COR-L47 (cell line): ENCODE measurements at regions not wholly inside any gene's neighbourhood (a gene's known extent, or its start where the extent isn't known, plus 50 kb on each side); places are given as distances from the start of the nearest gene placed in this dataset.
"Not testable (repeated sequence)": the region's sequence is repeated elsewhere in the genome, so short reads cannot be mapped to it uniquely, and the experiment has no call there.

Source experiments
- DNase-seq: peaks from one replicate; lab custom pipeline; 2025; lab: John Stamatoyannopoulos, UW

DNA sequence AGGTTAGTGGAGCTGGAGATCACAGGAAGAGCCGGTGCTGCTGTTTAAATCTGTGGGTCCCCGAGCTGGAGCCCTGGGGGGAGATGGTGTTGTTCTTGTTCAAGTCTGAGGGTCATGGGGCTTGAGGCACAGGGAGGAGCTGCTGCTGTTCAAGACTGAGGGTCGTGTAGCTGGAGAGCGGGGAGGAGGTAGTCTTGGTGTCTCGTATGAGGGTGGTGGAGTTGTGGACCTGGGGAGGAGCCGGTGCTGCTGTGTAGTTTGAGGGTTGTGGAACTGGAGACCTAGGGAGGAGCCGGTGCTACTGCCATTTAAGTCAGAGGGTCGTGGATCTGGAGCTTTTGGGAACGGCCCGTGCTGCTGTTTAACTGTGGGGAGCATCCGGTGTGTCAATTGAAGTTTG lies 112.2 kb upstream of the SULF2 start:
- DNase-seq = no peak

DNA sequence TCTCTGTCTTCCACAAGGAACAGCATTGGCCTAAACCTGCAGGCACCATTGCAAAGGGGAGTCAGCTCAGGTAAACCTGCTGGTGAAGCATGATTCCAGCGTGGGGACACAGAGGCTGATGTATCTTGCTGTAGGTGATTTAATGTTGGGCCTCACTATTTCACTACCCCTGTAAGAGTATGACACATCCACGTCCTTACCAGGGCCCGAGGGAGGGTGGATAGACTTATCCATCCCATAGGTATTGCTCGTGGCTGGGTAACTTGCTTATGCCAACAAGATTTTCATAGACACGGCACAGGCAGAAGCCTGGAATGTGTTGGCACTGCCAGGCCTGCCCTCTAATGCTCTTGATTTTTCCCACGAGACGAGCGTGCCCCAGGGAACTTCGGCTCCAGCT lies 107.4 kb upstream of the SULF2 start:
- DNase-seq = not testable (repeated sequence)

DNA sequence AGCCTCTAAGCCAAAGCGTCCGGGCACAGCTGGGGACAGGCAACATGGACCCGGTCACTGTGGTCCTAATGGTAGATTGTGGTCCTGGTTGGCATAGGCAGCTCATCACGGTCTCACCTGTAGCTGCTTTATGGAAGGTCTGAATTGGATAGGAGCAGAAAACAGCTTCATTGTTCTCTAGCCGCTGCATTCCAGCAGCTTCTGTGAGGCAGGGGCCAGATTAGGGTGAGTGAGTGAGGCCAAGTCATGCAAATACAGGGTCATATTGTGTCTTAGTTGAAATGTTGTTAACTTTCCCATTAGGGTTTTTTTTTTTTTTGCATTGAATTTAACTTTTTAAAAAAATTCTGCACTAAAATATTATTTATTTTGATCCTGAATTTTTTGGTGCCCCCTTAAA lies 105.4 kb upstream of the SULF2 start:
- DNase-seq = not testable (repeated sequence)

DNA sequence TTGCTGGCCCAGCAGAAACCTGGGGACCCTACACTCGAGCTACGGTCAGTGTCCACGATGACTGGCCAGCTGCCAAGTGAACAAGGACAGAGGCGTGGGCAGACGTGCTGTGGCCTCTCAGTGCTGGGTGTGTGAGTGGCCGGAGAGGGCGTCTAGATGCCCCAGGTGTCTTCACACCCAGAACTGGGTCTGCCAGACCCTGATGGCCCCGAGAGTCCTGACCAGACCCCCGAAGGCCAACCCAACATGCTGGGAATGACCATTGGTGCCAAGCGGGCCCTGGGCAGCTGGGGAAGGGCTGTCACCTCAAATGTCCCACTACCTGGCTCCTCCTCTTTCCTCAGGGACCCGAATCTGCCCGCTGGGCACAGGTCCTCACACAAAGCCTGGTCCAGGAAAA lies 104.5 kb upstream of the SULF2 start:
- not testable (repeated sequence) for DNase-seq

DNA sequence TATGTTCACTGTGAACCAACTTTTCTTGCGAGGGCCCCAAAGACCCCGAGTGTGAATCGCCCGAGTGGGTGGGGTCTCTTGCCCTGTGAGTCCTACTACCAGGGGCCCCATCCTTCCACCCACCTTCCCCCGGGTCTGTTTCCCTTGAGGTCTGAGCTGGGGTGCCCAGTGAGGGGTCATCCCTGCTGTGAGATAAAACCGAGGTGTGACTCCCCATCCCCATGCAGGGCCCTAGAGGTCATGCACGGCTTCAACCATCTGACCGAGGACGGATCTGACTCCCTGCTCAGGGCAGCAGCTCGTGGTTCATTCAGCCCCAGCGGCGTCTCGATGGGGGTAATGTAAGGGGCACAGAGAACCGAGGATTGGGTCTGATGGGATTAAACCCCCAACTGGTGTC lies 103.1 kb upstream of the SULF2 start:
- no peak for DNase-seq

DNA sequence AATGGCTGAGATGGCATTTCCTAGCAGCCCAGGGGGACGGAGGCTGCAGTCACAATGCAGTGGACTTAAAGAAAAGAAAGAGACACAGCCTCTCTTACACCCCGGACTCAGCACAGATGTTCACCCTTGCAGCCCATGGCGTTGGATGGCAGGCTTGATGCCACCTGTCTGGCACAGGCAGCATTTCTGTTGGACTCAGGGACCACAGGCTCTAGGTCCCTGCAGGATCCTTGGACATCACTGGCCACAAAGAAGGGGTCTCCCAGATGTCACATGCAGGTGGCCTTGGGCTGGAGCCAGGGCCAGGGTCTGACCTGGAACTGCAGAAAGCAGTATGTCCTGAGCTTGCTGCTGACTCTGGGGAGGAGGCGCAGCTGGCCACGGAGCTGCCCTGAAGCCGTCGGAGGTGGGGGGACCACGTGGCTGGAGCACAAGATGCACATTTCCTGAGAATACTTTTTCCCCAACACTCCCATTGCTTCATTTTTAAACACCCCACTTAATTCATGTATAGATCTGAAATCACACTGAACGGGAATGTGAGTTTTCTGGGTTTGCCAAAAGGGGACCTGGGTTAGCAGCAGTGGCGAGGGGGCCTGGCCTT lies 102.3 kb upstream of the SULF2 start:
- DNase-seq = no peak

DNA sequence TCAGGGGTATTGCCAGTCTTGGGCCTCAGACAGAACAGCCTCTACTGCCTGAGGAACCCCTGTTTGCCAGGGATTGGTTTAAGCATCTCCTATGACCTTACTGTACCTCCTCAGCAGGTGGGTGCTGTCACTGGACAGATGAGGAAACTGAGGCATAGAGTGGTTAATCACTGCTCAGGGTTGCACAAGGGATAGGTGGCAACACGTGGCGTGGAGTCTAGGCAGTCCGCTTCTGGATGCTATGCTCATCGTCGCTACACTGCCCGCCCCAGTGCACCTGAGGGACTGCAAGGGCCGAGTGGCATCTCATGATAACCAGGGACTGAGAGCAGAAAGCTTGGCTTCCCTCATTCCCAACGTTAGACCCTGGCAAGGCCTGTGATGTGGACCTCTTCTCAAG lies 101.8 kb upstream of the SULF2 start:
- no peak for DNase-seq

DNA sequence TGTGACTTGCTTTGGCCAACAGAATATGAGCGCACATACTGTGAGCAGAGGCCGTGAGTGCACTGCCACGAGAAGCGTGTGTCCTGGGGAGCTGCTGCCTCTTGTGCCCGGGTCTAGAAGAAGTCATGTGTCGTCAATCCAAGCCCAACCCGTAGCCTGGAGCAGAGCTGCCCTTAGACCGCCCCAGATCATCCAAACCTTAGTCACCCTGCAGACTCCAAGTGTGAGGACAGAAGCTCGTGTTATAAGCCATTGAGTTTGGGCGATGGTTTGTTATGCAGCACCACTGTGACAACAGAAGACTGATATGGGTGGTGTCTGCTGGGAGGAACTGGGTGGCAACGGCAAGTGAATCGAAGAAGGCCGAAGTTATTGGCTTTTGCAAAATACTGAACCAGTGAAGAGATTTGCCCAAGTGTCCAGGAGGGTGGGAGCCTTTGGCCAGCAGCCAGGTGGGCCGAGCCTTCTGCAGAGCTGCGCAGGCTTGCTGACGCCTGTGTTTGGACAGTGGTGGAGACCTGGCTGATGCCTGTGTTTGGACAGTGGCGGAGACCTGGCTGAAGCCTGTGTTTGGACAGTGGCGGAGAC lies 101.3 kb upstream of the SULF2 start:
- DNase-seq = no peak

DNA sequence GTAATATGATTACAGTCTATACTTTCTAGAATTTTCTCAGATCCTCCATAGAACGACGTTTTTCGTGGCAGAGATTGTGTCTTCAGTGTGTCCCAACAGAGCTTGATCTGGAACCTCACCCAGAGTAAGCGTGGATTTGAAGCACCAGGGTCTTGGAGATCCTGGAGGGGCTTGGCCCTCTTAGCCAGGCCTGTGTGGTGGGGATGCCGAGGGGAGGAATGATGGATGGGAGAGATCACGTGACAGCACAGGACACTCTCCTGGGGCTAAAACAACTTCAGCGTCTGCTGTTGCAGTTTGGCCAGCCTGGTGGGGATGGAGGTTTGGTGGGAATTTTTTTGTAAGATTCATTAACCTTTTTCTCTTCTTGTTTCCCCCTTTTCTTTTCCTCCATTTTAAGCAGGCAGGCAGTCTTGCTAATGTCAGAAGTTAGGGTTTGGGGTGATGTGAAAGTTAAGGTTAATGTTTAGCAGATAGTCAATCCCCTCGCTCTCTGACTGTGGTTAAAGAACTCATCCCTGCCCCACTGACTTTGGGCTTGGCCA lies 100.7 kb upstream of the SULF2 start:
- no peak for DNase-seq

DNA sequence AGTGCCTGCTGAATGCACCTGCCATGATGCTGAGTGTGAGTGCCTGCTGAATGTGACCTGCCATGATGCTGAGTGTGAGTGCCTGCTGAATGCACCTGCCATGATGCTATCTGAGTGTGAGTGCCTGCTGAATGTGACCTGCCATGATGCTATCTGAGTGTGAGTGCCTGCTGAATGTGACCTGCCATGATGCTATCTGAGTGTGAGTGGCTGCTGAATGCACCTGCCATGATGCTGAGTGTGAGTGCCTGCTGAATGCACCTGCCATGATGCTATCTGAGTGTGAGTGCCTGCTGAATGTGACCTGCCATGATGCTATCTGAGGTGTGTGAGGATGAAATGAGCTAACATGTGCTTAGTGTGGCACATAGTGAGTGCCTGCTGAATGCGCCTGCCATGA lies 98.7 kb upstream of the SULF2 start:
- not testable (repeated sequence) for DNase-seq

DNA sequence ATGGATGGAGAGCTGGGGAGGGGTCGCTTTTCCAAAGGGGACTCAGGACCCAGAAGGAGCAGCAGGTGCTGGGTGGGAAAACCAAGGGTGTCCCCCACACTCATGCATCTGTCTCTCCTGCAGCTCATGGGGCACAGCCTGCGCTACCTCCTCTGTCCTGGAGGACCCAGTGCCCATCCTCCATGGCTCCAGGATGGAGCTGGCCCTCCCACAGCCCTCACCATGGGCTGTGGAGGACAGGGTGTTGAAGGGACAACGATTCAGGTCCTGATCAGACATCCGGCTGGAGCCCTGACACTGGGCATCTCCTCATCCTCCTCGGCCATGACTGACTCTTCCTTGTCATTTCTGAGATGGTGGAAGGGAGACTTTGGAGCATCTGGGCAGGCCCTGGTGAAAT lies 97.9 kb upstream of the SULF2 start:
- DNase-seq = no peak

DNA sequence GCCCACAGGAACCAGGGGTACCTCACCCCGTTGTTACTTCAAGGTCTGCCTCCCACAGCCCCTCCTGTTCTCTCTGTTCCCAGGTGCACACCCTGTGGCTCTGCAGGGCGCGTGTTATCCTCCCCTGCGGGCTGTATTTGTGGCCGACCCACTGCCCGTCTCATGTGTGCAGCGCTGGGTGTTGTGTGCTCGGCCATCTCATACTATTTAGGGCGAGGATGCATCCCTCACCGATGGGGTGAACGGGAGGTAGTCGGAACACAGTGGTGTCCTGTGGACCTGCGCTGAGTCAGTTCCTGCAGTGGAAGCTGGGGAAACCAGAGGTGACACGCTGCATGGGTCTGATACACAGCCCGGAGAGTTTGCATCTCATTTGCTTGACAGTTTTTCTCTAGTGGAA lies 94.5 kb upstream of the SULF2 start:
- DNase-seq = no peak

DNA sequence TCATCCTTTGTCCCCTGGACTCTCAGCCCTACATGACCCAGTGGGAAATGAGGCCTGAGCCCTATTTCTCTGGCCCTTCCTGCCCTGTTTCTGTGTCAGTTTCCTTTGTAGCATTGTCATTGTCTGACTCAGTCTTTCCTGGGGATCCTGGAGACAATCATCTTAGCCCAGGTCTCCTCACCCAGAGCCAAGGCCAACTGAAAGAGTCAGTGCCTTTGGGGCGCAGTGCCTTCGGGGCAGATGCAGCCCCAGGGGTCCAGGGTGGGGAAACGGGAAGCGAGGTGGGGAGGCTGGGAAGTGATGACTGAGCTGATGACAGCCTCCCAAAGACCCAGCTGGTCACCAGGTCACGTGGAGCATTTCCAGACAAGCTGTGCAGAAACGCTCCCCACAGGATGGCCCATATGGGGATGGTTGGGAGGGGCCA lies 93.3 kb upstream of the SULF2 start:
- DNase-seq = no peak

DNA sequence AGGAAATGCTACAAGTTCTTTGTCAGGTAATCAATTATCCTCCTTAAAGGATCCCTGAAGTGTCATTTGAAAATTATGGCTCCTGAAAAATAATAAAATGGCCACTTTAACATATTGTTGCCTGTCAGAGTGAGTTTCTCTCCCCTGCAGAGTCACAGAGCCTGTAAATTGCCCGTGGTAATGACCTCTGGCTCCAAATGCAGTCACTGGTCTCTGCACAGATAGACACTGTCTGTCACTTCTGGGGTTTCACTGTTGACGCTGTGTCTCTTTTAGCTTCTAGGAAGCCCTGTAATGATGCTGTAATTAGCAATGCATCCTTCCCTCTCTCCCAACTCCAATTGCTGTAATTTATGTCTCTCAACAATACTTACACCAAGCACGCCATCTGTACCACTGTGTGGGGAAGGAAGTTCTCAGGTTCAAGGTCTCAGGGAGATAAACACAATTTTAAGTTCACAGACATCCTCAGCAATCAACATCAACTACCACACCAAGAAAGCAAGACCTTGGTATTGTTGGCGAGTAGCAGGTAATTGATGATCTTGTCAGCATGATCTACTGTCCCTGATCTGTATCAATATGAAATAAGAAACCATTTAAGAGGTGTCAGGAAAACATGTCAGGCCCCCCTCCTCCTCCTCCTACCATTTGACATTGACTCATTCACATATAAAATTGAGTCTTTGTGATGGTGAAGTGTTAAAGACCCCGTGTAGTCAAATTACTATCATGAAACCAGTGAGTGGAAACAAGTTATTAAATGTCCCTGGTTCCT lies 91.2 kb upstream of the SULF2 start:
- no peak for DNase-seq

DNA sequence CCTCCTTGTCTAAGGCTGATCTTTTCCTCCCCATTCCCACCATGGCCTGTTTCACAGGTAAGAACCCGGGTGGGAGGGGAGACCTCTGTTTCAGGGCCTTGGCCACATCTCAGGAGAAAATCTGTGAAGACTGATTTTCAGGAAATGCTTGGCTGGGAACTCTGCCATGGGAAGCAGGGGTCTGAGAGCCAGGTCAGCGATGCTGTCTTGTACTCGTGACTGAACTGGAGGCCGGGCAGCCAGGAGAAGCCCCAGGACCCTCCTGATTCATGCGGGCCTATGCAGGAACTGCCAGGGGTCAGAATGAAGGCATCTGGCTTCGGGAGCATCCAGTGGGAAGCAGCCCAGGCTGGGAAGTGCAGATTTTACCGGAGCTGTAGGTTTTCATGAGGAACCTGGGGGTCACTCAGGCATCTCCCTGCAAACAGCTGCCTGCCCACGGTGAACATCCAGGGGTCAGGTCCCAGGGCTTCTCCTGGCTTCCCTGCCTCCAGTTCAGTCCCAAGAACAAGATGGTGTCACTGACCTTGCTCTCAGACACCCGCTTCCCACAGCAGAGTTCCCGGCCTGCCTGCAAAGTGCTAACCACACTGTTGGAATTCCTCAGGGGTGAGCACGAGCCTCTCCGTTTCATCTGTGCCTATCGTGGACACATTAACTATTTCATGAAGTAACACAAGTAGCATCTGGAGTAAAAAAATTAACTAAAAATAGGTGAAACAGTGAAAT lies 90.2 kb upstream of the SULF2 start:
- DNase-seq = no peak

DNA sequence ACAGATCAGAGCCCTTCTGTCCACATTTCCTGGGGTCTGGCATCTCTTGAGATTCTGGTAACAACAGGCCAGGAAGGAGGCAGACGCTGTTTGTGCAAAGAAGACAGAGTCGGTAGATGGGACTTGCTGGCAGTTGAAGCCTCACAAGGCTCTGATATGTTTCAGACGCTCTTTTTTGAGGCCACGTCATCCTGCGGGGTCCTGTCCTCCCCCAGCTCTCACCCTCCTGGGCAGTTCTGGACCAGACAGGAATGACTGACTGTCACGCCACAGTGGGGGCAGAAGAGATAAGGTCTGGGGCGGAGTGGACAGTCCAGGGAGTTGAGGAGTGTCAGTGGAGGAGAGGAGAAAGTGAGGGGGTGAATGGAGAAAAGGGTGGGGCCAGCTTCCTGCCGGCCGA lies 87.1 kb upstream of the SULF2 start:
- DNase-seq = no peak

DNA sequence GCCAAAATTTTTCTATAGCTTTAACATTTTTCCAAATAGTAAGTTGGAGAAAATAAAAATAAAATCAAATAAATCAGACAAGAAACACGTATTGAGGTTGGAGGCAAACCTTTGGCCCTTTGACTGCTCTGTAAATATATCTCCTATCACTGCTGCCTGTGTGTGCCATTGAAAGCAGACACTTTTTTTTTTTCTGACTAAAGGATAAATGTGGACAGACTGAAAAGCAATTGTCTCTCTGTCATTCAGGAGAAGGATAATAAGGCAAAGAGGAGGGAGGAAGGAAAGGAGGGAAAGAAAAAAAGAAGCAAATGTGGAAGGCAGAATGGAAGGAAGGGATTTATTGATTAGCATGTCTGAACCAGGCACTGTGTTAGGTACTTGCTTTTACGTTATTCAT lies 85.2 kb upstream of the SULF2 start:
- no peak for DNase-seq

DNA sequence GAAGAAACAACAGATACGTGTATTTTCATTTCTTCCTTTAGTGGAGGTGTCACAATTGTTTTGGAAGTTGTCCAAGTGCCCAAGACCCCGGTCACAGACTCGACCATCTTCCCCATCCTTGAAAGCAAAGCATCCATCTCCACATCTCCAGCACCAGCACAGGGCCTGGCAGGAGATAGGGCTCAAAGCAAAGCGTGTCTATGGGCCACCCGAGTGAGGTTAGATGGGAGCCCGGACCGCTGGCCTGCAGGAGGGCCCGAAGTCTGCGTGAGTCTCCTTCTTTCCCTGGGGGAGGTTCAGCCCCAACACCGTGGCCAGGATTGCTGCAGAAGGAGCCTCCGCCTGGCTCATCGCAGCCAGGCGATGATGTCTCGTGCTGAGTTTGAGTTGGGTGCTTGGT lies 83.5 kb upstream of the SULF2 start:
- DNase-seq = no peak

DNA sequence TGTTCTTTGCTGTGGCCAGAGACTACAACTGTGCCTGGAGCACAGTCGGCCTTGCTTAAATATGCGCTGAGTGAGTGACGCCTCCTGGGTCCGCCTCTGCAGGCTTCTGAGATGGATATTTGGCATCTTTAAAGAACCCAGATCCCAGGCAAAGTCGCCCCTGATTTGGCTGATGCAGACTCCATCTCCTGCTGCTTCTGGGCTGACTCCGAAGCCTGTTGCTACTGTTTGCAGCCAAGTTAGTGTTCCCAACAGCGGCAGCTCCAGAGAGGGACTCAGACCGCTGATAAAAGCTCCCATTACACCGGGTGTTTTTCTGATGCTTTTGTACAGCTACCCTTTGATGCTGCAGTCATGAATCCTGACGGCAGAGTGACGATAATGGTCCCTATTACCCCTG lies 83.0 kb upstream of the SULF2 start:
- DNase-seq = no peak

DNA sequence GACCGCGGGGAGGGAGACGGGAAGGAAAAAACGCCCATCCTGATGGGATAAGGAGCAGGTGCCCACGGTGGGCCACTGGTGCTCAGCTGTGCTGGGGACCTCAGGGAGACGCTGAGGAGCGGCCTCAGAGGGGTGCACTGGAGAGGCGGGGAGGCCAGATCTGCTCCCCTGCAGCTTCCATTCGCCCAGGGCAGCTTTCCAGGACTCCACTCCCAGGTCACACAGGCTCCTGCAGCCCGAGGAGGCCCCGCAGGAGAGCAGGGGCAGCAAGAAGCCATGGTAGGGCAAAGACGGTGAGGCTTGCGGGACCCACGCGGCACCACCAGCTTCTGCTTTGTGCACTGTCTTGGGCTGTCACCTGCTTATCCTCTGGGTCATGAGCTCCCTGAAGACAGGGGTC lies 82.5 kb upstream of the SULF2 start:
- DNase-seq = no peak

DNA sequence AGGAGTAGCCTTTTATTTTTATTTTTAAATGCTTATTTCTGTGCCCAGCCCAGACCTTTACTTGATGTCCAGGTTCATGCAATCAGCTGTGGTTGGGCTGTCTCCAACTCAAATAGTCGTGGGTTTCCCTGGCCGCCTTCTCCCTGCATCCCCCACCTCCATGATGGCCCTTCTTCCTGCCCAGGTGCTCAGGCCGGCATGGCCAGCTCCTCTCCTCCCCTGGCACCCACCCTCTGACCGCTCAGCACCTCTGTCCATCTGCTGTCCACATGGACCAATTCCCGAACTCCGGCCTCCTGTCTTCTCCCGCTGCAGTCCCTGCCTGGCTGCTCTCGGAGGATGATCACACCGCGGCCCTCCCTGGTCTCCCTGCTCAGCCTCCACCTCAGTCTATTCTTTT lies 81.2 kb upstream of the SULF2 start:
- DNase-seq = no peak

DNA sequence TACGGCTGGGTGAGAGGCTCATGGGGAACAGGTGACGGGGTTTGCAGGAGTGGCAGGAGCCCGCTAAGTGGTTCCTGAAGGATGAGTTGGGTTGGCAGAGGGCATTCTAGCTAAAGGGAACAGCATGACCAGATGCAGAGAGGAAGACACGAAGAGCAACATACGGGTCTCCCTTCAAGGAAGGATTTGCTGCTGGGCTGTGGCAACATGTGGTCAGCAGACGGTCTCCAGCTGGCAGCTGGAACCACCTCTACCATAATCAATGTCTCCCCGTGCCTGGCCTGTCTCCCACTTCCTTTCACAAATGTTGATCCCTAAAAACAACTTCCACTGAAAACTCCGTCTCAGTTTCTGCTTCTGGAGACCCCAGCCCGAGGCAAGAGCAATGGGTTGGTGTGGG lies 80.6 kb upstream of the SULF2 start:
- no peak for DNase-seq

DNA sequence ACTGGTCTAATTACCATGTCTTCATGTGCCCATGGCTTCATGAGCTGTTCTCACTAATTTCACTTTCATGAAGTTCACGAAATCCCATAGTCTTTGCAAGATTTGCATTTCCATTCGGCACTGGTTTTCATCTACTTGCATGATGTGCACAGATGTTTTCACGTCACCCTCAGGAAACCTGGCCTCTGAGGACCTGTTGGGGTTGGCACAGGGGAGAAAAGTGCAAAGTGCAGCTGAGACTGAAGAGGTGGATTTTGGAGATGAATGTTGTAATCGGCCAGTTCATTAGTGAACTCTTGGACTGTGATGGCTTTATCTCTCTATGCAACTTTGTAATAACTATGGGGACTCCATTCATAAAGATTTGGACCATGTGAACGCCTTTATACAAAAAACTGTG lies 80.2 kb upstream of the SULF2 start:
- no peak for DNase-seq
